ENCODE measurements at regions not wholly inside any gene's neighbourhood (a gene's known extent, or its start where the extent isn't known, plus 50 kb on each side); places are given as distances from the start of the nearest gene placed in this dataset.

GRCh38 chr5:120789918-120790317, 325.8 kb downstream of the PRR16 start:
- TF ChIP-seq CTCF (IDR thresholded peaks at IDR 0.05) (no peak), POLR2A (IDR thresholded peaks at IDR 0.05) (no peak)

Measured in Peyer's patch (tissue), 4 donors.